SIG-M5 treated with dmso at 0.1 percent for 504 hours (cell line): ENCODE measurements at regions not wholly inside any gene's neighbourhood (a gene's known extent, or its start where the extent isn't known, plus 50 kb on each side); places are given as distances from the start of the nearest gene placed in this dataset.
"Not testable (repeated sequence)": the region's sequence is repeated elsewhere in the genome, so short reads cannot be mapped to it uniquely, and the experiment has no call there.

Source experiments
- DNase-seq: peaks from one replicate; lab custom pipeline; 2025; ENCODE audit not compliant: unreplicated experiment; lab: John Stamatoyannopoulos, UW

DNA sequence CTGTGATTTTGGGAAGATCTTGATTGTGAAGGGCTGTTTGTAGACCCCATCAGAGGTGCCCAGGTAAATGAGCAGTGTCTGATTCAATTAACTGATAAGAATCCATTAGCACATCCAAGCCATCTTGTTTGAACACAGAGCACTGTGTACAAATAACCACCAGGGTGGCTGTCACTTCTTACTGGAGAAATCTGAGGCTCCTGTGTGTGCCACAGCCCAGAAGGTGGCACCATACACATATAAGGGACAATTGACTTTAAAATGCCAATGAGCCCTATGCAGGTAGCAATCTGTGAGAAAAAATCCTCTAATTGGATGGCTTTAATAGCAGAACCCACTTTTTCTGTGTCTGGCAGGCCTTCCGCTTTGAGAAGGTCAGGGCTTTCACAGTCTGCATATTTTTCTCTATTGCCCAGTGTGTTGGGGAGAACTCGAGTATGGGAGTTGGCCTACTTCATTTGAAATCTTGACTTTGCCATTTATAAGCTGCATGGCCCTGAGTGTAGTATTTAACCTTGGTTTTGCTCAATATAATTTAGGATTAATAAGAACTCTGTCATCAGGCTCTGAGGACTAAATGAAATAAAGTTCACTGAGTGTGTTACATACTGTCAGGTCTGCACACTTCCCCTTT, 517.4 kb downstream of the CCSER2 start:
- DNase-seq: peak; percentile 28

DNA sequence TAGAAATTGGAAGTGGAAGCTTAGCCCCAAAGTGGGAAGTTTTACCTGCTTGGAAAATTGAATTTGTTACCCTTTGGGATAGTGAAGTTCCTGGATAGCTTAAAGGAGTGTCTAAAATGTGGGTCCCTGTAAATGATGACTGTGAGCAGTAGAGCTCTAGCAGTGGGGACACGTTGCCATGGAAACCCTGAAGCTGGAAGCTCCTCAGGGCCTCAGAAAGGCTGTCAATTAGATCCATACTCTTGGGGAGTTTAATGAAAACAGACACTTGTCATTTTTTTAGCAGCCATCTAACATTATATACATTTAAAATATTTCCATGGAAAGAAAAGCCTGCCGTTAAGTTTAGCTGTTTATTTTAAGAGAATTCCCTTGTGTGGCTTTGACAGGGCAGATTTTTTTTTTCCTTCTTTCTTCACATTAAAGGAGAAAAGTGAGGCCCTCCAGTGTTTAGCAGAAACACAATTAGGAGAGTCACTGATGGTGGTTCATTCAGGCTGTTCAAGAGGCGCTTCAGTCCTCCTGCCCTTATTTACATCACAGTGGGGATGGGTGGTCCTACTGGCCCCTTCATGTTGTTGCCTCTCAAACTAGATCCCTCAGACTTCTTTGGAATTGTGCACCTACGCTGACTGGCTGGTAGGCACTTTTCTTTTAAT, 518.4 kb downstream of the CCSER2 start:
- no peak for DNase-seq

DNA sequence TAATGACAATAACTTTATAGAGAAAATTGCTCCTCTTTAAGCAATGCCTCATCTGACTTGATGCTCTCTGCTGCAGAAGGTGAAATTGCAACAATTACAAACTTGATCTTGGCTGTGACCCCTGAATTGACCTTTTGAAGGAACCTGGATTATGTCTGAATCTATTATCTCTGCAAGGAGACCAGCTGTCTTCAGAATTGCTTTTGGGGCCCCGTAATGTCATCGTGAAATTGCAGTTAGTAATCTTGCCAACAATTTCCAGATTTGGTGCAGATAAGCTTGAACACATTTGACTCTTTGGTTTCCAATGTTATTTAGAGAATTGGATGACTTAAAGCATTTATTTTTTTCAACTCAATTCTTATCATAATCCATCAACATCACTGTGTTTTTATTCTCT, 520.6 kb downstream of the CCSER2 start:
- no peak for DNase-seq

DNA sequence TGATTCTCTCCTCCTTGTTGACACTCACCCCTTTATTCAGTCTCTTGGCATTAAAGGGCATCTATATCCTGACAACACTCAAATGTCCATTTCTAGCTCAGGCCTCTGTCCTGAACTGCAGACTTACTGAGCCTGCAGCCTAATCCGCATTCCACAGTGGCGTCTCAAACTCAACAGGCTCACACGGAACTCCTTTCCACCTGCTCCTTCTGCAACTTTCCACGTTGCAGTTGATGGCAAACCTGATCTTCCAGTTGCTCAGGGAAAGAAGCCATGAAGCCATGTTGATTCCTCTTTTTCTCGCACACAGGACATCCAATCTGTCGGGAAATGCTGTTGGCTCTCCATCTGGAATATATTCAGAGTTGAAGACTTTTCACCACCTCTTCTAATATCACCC, 522.4 kb downstream of the CCSER2 start:
- no peak for DNase-seq

DNA sequence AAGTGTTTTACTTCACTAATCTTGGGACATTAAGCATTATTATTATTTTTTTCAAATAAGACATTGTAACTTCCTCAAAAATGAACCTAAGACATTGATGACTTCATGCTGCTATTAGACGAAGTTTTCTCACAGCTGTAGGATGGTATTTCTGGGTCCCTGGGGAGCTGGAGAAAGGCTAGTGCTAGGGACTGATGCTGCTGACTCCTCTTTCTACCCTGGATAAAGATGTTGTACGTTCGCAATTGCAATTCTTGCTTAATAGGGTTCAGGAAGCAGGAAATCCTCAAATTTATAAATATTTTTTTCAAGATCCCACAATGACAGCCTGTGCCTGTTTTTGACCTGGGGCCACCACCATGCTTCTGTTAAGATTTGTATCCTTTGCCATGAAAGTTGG, 526.0 kb downstream of the CCSER2 start:
- no peak for DNase-seq

DNA sequence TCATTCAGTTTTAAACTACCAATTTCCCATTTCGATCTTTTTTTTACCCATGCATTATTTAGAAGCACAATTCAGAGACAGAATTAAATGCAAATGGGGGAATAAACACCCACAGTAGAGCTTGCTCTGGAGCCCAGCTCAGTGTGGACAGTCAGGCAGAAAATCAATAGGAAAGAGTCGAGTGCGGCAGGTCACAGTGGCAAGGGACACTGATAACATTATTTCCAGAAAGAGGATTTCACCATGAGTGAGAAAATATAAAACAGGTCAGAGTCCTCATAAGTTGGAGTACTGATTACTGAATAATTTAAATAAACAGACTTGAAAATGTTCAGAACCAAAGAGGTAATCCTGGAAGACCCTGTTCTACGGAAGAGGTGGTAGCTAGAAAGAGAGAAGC, 532.5 kb downstream of the CCSER2 start:
- DNase-seq: no peak

DNA sequence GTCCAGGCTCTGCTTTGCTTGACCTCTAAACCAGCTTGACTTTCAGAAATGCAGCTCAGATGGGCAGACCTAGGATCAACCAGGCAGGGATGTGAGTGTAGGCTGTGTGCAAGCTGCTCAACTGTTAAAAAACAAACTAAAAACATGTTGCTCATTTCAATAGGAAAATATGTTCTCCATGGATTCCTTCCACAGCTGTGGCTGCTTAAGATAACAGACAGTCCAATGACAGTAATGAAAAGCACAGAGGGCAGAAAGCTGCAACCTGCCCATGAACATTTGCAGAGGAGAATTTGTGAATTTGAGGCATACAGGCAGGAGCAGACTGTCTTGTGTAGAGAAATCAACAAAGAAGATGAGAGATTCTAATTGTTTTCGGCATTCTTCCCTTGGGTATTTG, 534.2 kb downstream of the CCSER2 start:
- DNase-seq: no peak

DNA sequence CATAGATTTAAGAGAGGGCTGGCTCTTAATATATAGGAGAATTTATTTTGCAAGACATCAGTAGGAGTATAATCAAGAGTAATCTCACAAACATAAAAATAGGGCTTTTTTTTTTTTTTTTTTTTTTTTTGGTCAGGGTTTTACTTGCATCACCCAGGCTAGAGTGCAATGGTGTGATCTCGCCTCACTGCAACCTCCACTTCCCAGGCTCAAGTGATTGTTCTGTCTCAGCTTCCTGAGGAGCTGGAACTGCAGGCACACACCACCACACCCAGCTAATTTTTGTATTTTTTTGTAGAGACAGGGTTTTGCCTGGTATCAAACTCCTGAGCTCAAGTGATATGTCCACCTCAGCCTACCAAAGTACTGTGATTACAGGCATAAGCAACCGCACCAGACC, 535.3 kb downstream of the CCSER2 start:
- DNase-seq: no peak

DNA sequence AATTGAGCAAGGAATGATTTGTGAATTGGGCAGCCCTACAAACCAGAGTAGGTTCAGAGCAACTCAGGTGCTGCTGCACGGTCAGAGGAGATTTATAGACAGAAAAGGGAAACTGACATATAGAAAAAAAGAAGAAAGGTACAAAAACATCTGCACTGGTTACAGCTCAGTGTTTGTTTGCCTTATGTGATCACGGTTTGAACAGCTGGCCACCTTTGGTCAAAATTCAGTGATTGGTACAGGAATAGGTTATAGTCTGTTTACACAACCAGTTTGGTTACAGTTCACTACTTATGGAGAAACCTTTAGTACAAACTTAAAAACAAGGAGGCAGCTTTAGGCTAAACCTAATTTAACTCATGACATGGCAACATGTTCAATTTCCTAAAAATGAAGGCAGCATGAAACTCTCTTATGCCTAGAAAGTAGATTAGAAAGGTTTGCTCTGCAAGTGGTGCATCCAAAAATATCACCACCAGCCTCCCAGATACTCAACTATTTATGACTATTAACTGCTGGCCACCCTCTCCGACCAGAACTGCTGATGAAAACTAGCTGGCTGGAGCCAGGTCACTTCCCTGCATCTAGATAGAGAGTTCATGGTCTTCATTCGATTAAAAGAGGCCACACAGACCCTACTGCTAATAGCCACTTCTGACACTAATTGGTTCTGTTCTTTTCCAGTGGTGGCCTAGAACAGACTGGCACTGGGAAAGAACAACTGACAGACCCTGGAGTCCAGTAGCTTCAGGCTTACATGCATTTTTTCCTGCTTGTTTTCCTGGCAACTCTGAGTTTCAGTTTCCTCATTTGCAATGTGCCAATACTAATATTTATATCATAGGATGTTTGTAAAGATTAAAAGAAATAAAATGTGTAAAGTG, 548.0 kb downstream of the CCSER2 start:
- DNase-seq: no peak

DNA sequence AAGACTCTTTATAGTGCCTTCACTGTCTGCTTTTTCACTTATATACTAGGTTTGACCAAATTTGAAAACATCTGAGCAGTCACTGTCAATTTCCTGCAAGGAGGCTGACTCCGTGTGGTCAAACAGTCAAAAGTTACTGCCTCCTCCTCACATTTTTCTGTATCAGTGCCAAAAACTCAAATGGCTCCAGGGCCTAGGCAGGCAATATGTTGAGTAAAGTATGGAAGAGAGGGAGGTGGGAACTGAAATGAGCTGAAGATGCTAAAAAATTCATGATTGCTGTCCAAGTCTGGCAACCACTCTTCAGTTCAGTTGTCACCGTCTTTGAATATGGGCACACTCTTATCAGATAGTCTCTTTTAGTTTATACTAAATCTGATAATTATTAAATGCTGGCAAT, 551.6 kb downstream of the CCSER2 start:
- no peak for DNase-seq

DNA sequence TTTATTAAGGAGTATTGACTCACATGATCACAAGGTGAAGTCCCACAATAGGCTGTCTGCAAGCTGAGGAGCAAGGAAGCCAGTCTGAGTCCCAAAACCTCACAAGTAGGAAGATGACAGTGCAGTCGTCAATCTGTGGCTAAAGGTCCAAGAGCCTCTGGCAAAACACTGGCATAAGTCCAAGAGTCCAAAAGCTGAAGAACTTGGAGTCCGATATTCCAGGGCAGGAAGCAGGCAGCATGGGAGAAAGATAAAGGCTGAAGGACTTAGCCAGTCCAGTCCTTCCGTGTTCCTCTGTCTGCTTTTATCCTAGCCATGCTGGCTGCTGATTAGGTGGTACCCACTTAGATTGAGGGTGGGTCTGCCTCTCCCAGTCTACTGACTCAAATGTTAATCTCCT, 553.3 kb downstream of the CCSER2 start:
- DNase-seq: not testable (repeated sequence)

DNA sequence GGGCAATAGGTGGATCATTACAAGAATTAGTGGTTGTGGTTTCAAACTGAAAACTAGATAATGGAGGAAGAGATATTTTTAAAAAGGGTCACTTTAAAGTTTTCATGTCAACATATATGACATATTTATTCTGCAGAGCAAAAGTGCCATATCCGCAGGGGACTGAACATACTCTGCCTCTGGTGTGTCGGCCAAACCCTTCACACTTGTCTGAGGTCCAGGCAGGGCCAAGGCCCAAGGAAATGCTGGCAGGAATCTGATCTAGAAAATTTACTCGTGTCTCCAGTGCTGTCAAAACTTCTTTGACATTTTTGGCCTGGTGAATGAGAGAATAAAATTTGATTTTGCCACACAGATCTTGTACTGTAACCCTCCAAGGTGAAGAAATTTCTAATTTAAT, 562.3 kb downstream of the CCSER2 start:
- no peak for DNase-seq

DNA sequence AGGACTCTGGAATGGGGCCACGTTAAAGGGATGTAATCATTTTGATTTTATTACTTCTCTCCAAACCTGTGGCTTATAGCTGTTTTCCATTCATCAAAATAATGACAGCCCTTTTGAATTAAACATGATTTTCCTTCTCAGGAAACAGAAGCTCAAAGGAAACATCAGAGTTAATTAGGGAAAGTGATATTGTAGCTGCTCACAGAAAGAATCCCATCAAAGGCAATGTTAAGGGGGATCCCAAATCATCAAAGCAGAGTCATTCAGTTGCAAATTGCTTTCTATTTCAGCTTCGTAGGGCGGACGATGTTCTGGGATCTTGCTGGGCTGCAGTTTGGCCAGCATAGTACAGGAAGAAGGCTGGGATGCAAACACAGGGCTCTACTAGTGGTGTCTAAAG, 563.2 kb downstream of the CCSER2 start:
- no peak for DNase-seq

DNA sequence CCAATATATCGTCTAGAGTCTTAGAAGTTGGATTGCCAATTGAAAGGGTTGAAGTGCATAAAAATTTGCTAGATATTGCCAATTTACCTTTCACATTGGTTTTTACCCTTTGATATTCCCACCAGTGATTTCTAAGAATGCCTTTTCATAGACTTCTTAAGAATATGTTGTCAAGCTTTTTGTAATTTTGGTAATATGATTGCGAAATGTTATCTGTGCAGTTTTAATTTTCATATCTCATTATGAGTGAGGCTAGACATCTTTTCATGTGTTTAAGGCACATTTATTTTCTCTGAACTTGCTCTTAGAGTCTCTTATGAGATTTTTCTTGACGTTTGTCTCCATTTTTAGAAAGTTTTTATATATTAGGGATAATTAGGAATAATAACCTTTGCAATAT, 567.2 kb downstream of the CCSER2 start:
- DNase-seq: no peak

DNA sequence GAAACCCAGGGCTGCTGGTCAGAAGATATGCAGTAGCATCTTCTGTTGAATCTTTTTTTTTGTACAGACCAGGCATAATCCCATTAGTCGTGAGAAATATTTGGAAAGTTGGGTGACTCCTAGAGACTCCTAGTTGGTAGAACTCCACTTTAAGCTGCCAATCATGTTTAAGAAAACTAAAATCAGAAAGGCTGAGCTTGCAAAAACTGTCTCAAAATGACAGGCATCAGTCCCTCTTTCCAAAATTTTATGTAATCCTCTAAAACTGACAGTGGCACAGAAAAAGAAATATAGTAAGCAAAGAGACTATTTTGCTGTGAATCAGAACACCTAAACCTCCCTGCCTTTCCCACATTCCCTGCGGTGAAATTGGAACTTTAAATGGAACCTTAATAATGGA, 568.5 kb downstream of the CCSER2 start:
- no peak for DNase-seq

DNA sequence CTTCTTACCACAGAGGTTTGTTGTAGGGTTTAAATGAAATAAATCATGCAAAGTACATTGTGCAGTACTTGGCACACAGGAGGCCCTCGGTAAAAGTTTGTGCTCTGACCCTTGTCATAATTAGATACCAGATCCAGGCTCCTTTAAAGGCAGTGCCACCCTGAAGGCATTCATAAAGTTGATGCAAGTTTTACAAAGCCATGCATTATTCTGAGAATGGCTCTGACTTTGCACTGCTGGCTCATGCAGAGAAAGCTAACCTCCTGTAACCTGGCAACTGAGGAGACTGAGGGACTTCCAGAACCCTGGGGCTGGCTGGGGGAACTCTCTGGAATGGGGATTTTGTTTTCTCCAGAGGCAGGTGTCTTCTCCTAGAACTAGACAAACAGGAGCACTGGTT, 570.9 kb downstream of the CCSER2 start:
- DNase-seq: no peak

DNA sequence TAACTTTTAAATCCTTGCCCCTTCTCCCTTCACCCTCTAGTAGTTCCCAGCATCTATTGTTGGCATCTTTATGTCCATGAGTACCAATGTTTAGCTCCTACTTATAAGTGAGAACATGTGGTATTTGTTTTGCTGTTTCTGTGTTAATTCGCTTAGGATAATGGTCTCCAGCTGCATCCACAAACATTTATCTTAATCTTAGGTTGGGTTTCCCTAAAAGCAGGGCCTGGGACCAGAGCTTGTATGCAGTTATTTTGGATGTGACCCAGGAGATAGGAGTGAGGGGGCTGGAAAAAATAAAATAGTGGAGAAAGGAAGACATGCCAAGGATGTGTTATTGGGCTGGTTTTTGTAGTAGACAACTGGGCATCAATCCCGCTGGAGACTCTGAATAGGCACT, 571.8 kb downstream of the CCSER2 start:
- no peak for DNase-seq

DNA sequence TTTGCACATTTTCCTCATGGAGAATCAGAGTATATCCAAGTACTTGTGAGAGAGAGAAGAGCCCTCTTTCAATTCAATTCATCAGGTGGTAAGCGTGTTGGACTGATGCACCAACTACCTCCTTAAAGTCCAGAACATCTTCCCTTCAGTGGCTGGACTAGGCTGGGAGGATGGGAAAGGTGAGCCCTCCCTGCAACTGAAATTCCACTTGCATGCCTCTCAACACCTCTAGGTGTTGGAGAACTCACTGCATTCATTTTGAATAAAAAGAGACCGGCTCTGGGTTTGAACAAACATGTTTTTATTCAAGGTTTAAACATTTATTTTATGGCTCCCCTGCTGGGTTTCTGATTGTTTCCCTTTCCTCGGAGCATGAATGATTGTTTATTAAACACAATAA, 573.5 kb downstream of the CCSER2 start:
- no peak for DNase-seq

DNA sequence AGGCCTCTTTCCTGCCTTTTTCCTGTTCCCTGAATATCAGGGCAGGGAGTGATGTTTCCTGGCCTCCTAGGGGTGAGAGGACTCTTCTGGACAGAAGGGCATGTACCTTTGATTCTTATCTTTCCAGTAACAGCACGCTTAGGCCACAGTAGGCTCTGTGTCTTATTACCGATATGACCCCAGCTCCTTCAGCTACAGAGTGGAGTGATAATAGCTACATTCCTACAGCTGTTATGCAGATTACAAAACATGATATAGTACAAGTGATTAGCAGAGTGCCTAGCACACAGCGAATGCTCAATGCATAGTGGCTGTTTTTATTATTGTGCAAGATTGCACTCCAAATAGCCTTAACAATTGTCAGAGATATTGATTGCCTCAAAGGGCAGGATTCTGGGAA, 574.2 kb downstream of the CCSER2 start:
- no peak for DNase-seq

DNA sequence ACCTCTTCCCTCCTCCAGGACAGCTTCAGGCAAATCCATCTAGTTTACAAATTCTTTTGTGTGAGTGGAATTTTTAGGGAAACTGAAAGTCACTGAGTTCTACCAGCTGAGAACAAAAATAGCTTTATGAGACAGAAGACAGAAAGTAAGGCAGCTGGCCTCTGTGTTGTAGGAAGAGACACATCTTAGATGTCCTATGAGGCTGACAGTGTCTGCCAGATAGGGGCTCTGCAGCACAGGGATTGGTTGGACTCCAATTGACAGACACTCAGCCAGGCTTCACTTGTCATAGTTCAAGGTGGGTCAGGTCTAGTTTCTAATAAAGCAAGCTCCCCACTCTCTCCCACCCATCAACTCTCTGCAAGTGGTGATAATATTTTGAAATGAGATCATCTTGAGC, 574.9 kb downstream of the CCSER2 start:
- DNase-seq: no peak

DNA sequence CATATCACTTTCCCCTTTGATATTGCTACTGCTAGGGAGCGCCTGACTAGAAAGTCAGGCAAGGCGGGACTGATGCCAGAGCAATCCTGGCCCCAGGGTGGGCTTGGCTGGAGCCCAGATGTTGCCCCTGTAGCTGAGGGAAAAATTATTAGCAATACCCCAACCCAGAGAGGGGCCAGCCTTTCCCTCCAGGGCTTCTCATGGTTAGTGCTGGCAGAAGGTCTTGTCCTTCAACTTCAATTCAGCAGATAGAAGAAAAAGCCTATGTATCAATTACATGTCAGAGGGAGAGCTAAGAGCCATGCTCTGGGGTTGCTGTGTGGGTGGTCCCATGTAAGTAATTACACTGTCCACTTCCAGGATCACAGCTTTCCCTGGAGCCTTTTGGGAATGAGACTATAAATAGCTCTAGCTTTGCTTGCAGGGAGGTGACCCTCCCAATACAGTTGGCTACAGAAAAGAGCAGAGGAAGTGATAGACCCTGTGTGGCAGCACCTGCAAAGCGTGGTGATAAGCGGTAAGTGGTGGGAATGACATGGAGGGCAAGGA, 579.1 kb downstream of the CCSER2 start:
- no peak for DNase-seq

DNA sequence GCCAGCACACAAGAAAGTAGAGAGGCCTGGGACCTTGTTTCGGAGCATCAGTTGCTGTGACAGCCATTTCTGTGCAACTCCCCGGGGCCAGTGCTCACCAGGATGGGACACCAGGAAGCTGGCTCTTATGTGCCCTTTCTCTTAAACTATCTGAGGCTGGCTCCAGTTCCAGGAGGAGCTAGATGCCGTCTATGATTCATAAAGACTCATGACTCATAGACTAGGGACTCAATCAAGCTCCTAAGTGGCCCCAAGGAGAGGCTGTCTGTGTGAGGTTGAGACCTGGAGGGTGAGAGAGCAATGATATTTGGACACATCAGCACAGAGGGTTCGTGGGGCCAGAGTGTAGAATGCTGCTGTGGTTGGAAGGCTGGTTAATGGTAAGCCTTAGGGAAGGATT, 580.1 kb downstream of the CCSER2 start:
- DNase-seq: no peak
